ENCODE measurements at regions not wholly inside any gene's neighbourhood (a gene's known extent, or its start where the extent isn't known, plus 50 kb on each side); places are given as distances from the start of the nearest gene placed in this dataset.

DNA sequence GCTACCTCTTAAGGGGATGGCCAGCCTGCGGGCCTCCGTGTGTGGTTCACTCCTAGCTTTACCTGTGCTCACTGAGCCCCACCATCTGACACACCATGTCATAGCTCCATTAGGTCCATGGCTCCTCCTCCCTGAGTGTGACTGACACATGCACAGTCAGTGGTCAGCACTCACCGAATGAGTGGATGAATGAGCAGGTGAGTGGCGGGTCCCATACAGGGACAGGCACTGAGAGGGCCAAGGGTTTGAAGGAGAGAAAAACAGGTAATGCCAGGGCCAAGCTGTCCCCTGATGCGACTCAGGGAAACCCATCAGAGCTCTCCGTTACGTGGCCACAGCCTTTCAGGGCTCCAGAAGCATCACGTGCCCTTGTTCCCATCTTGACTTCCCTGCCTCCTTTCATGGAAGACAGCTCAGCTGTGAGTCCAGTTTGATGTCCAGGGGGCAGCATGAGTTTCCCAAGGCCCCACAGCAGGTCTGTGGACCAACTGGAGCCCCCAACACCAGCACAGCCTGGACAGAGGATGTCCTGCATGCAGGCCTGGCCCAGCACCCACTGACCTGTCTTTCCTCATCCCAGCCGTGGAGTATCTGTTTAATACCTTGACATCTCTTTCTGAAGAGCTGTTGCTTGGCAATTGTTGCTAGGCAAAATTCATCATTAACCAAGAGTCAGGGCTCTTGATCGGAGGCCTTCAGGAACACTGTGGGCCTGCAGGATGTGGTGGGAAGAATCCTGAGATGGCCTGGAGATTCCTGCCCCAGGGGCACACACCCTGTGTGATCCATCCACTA, 84.4 kb downstream of the PLXNA1 start:
- intact Hi-C loops (cut with micrococcal nuclease; ENCODE audit: unreplicated experiment): no loop called here
- WGBS (ENCODE audit: low lambda C conversion rate): 16% methylated on average over 9 of the region's 10 CpGs
- DNase-seq (ENCODE audit: low spot score) (no peak), ATAC-seq (no peak), FAIRE-seq (no peak)
- Histone ChIP-seq H3K4me2 (ENCODE audit: low read depth, low read length) (no peak overlapping the region), H3K79me2 (ENCODE audit: insufficient read depth, low read length) (no peaks in the 10 kb centered on the region), H3K4me3 (replicated peaks in 1 of 3; ENCODE audit: insufficient read depth in 1 of 3, low read depth in 2 of 3, low read length in 3 of 3) (no peak overlapping the region), H2AFZ (ENCODE audit: low read length) (no peak overlapping the region), H4K20me1 (ENCODE audit: insufficient read depth, low read length) (no peaks in the 10 kb centered on the region), H3K27ac (ENCODE audit: extremely low read length, insufficient read depth, low read length) (no peak overlapping the region), H3K9ac (ENCODE audit: insufficient read depth, low read depth, low read length) (no peak overlapping the region), H3K27me3 (ENCODE audit: control insufficient read depth in 1 of 2, insufficient read depth in 2 of 2, low read length in 2 of 2) (peaks cover 9 to 63% of the 10 kb centered on the region in 2 experiments), H3K4me1 (ENCODE audit: insufficient read depth, low read length) (no peaks in the 10 kb centered on the region), H3K36me3 (replicated peaks in 1 of 2; ENCODE audit: control insufficient read depth in 1 of 2, insufficient read depth in 2 of 2, low read length in 2 of 2) (no peaks in the 10 kb centered on the region), H3K9me3 (ENCODE audit: low read length) (no peaks in the 10 kb centered on the region)
- in situ Hi-C loops (cut with HindIII; ENCODE audit: extremely low pct_ligation_motif_present, low pct_unique_long_range_greater_than_20kb): no loop called here
- ChIA-PET CTCF (ENCODE audit: low intra/inter-chr PET ratio, low total read pairs) (no interaction called here), POLR2A (no interaction called here)
- BruUV-seq (replicated peaks): no TSS peak
- TF ChIP-seq ZNF496 (CRISPR knock-in tag; IDR thresholded peaks at IDR 0.05; ENCODE audit: insufficient replicate concordance) (no peak), SOX13 (IDR thresholded peaks at IDR 0.05) (no peak), SOX13 (CRISPR knock-in tag; conservative IDR thresholded peaks at IDR 0.05 in 1 of 2, IDR thresholded peaks at IDR 0.05 in 1 of 2) (no peak), LCORL (IDR thresholded peaks at IDR 0.05) (no peak), LCORL (CRISPR knock-in tag; IDR thresholded peaks at IDR 0.05) (no peak), POLR2AphosphoS5 (IDR thresholded peaks at IDR 0.05; ENCODE audit: low read depth, low read length) (no peak), ZKSCAN8 (CRISPR knock-in tag; IDR thresholded peaks at IDR 0.05; ENCODE audit: borderline replicate concordance) (no peak), TSC22D2 (CRISPR knock-in tag; IDR thresholded peaks at IDR 0.05; ENCODE audit: borderline replicate concordance) (no peak), TRIM24 (CRISPR knock-in tag; IDR thresholded peaks at IDR 0.05) (no peak), HDAC6 (IDR thresholded peaks at IDR 0.05; ENCODE audit: low read depth, low read length) (no peak), MEIS1 (CRISPR knock-in tag; IDR thresholded peaks at IDR 0.05; ENCODE audit: borderline replicate concordance) (no peak), ISX (CRISPR knock-in tag; conservative IDR thresholded peaks at IDR 0.05) (no peak), ZNF260 (CRISPR knock-in tag; IDR thresholded peaks at IDR 0.05; ENCODE audit: borderline replicate concordance, low read depth) (no peak), ZSCAN21 (CRISPR knock-in tag; IDR thresholded peaks at IDR 0.05; ENCODE audit: borderline replicate concordance) (no peak), XBP1 (CRISPR knock-in tag; IDR thresholded peaks at IDR 0.05) (no peak)
- TF ChIP-seq, protein P1, sequence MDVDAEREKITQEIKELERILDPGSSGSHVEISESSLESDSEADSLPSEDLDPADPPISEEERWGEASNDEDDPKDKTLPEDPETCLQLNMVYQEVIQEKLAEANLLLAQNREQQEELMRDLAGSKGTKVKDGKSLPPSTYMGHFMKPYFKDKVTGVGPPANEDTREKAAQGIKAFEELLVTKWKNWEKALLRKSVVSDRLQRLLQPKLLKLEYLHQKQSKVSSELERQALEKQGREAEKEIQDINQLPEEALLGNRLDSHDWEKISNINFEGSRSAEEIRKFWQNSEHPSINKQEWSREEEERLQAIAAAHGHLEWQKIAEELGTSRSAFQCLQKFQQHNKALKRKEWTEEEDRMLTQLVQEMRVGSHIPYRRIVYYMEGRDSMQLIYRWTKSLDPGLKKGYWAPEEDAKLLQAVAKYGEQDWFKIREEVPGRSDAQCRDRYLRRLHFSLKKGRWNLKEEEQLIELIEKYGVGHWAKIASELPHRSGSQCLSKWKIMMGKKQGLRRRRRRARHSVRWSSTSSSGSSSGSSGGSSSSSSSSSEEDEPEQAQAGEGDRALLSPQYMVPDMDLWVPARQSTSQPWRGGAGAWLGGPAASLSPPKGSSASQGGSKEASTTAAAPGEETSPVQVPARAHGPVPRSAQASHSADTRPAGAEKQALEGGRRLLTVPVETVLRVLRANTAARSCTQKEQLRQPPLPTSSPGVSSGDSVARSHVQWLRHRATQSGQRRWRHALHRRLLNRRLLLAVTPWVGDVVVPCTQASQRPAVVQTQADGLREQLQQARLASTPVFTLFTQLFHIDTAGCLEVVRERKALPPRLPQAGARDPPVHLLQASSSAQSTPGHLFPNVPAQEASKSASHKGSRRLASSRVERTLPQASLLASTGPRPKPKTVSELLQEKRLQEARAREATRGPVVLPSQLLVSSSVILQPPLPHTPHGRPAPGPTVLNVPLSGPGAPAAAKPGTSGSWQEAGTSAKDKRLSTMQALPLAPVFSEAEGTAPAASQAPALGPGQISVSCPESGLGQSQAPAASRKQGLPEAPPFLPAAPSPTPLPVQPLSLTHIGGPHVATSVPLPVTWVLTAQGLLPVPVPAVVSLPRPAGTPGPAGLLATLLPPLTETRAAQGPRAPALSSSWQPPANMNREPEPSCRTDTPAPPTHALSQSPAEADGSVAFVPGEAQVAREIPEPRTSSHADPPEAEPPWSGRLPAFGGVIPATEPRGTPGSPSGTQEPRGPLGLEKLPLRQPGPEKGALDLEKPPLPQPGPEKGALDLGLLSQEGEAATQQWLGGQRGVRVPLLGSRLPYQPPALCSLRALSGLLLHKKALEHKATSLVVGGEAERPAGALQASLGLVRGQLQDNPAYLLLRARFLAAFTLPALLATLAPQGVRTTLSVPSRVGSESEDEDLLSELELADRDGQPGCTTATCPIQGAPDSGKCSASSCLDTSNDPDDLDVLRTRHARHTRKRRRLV (CRISPR knock-in tag; IDR thresholded peaks at IDR 0.05): no peak
- TF ChIP-seq, protein P2, sequence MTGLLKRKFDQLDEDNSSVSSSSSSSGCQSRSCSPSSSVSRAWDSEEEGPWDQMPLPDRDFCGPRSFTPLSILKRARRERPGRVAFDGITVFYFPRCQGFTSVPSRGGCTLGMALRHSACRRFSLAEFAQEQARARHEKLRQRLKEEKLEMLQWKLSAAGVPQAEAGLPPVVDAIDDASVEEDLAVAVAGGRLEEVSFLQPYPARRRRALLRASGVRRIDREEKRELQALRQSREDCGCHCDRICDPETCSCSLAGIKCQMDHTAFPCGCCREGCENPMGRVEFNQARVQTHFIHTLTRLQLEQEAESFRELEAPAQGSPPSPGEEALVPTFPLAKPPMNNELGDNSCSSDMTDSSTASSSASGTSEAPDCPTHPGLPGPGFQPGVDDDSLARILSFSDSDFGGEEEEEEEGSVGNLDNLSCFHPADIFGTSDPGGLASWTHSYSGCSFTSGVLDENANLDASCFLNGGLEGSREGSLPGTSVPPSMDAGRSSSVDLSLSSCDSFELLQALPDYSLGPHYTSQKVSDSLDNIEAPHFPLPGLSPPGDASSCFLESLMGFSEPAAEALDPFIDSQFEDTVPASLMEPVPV (CRISPR knock-in tag; IDR thresholded peaks at IDR 0.05): no peak
- TF ChIP-seq, protein P3, sequence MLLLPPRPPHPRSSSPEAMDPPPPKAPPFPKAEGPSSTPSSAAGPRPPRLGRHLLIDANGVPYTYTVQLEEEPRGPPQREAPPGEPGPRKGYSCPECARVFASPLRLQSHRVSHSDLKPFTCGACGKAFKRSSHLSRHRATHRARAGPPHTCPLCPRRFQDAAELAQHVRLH (CRISPR knock-in tag; IDR thresholded peaks at IDR 0.05; ENCODE audit: borderline replicate concordance, low read depth): no peak
